GM23248 (cell line): ENCODE measurements at regions not wholly inside any gene's neighbourhood (a gene's known extent, or its start where the extent isn't known, plus 50 kb on each side); places are given as distances from the start of the nearest gene placed in this dataset.

Source experiments
- EZH2 ChIP-seq: fragments of 200-600 bp; sonication (generic); IDR thresholded peaks from 2 replicates; pipeline ENCODE4 v1.6.1; 2018; ENCODE audit warnings: antibody characterized with exemption, mild to moderate bottlenecking; ENCODE audit not compliant: insufficient read depth, poor library complexity, severe bottlenecking
- EZH2phosphoT487 ChIP-seq: fragments of 200-600 bp; sonication (generic); IDR thresholded peaks from 2 replicates; pipeline ENCODE4 v1.6.1; 2018; ENCODE audit warnings: antibody characterized with exemption, moderate library complexity, mild to moderate bottlenecking, low read depth; ENCODE audit not compliant: insufficient read depth

DNA sequence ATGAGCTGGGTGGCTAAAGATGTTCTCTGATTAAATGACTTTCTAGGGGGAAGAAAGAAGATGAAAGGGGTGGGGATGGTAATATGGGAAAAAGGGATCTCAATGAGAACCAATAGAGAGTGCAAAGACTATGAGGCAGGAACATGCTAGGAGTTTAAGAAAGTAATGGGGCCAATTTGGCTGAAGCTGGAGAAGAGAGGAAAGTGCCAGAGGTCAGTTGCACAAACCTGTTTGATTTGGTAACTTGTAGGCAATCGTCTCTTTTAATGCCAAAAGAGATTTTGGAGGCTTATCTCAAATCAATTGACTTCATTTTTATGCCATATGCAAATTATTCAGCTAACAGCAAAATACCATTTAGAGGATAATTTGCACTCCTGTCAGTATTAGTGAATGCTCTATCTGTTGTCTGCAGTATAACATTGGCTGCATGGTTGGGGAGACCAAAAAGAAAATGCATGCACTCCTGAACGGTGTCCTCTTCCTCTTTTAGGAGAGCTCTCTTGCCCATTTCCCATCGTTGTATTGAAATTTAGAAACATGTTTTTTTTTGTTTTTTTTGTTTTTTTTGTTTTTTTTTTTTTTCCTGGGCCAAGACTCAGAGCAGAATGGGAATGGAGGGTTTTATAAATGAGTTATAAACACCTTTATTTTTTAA is 193.9 kb downstream of the BTBD3 start:
- TF ChIP-seq EZH2 (no peak), EZH2phosphoT487 (no peak)
